ENCODE measurements at regions not wholly inside any gene's neighbourhood (a gene's known extent, or its start where the extent isn't known, plus 50 kb on each side); places are given as distances from the start of the nearest gene placed in this dataset.

- no peak for DNase-seq
Observed at GRCh38 chr1:193359631-193360030, 173.2 kb upstream of the B3GALT2 start.

- DNase-seq, result no peak
Observed at GRCh38 chr1:193358419-193358818, 172.0 kb upstream of the B3GALT2 start.

- no peak for DNase-seq
Observed at GRCh38 chr1:193356249-193356648, 169.8 kb upstream of the B3GALT2 start.

GRCh38 chr1:193355626-193356025 is 169.2 kb upstream of the B3GALT2 start:
- DNase-seq, result no peak

GRCh38 chr1:193355178-193355577 is 168.8 kb upstream of the B3GALT2 start:
- no peak for DNase-seq

GRCh38 chr1:193348769-193349535 is 162.5 kb upstream of the B3GALT2 start:
- no peak for DNase-seq

GRCh38 chr1:193348091-193348768 is 161.8 kb upstream of the B3GALT2 start:
- no peak for DNase-seq

GRCh38 chr1:193346085-193346484 is 159.7 kb upstream of the B3GALT2 start:
- DNase-seq, result no peak

GRCh38 chr1:193342811-193343210 is 156.4 kb upstream of the B3GALT2 start:
- no peak for DNase-seq

GRCh38 chr1:193340331-193340730 is 153.9 kb upstream of the B3GALT2 start:
- no peak for DNase-seq

GRCh38 chr1:193339401-193339800 is 153.0 kb upstream of the B3GALT2 start:
- no peak for DNase-seq

- DNase-seq, result no peak
Observed at GRCh38 chr1:193338194-193338593, 151.8 kb upstream of the B3GALT2 start.

GRCh38 chr1:193335806-193336428 is 149.5 kb upstream of the B3GALT2 start:
- DNase-seq, result no peak

GRCh38 chr1:193333166-193333565 is 146.8 kb upstream of the B3GALT2 start:
- no peak for DNase-seq

GRCh38 chr1:193326296-193326695 is 139.9 kb upstream of the B3GALT2 start:
- DNase-seq, result no peak

- DNase-seq, result no peak
Observed at GRCh38 chr1:193325771-193326170, 139.4 kb upstream of the B3GALT2 start.

- DNase-seq, result no peak
Observed at GRCh38 chr1:193325042-193325441, 138.6 kb upstream of the B3GALT2 start.

- no peak for DNase-seq
Observed at GRCh38 chr1:193322211-193322610, 135.8 kb upstream of the B3GALT2 start.

GRCh38 chr1:193321242-193321840 is 134.9 kb upstream of the B3GALT2 start:
- DNase-seq, result no peak

GRCh38 chr1:193320270-193320669 is 133.9 kb upstream of the B3GALT2 start:
- DNase-seq, result no peak

GRCh38 chr1:193318347-193318746 is 131.9 kb upstream of the B3GALT2 start:
- DNase-seq, result no peak

GRCh38 chr1:193313354-193314140 is 127.1 kb upstream of the B3GALT2 start:
- DNase-seq, result no peak
